Body of pancreas (tissue), 4 donors: ENCODE measurements at regions not wholly inside any gene's neighbourhood (a gene's known extent, or its start where the extent isn't known, plus 50 kb on each side); places are given as distances from the start of the nearest gene placed in this dataset.

Source experiments
- ATAC-seq: fragments of 150-250 bp; one replicate; pipeline ENCODE4 v1.9.1; 2016
- DNase-seq, 4 donors: peaks; one replicate each; pipeline ENCODE4 v3.0.0-alpha.2; 2019
- H3K27ac ChIP-seq, 4 donors: fragments of 200-600 bp; sonication (generic); 1 replicate in 3 of 4; 2 replicates in 1 of 4; pipeline versions ENCODE4 v1.5.1 to v1.6.1; 2016 to 2019; ENCODE audit warnings: mild to moderate bottlenecking in 1 of 4, mixed read lengths in 1 of 4, moderate library complexity in 1 of 4
- H3K27me3 ChIP-seq, 2 donors: fragments of 200-600 bp; sonication (generic); one replicate each; pipeline ENCODE4 v1.6.0; 2016; ENCODE audit warnings: mild to moderate bottlenecking in 1 of 2
- H3K36me3 ChIP-seq, 2 donors: fragments of 200-600 bp; sonication (generic); replicated peaks in 1 of 2; 2 replicates each; pipeline ENCODE4 v1.5.1; 2016; ENCODE audit warnings: low read depth in 2 of 2; ENCODE audit not compliant: insufficient read depth in 1 of 2
- H3K4me1 ChIP-seq: fragments of 200-600 bp; sonication (generic); one replicate; pipeline ENCODE4 v1.6.0; 2016
- H3K4me3 ChIP-seq, 2 donors: fragments of 200-600 bp; sonication (generic); 1 replicate in 1 of 2; 2 replicates in 1 of 2; pipeline ENCODE4 v1.5.1; 2016 to 2019
- H3K9me3 ChIP-seq, 3 donors: fragments of 200-600 bp; sonication (generic); 1 replicate in 2 of 3; 2 replicates in 1 of 3; pipeline ENCODE4 v1.5.1; 2016
- CTCF ChIP-seq, 7 experiments: fragments of 450-650 bp in 4 of 7; fragments of 200-600 bp in 3 of 7; sonication (generic) in 3 of 7; IDR thresholded peaks; one replicate each; pipeline ENCODE4 v1.5.1; 2016 to 2019; ENCODE audit warnings: antibody characterized with exemption in 7 of 7
- POLR2A ChIP-seq, 3 donors: fragments of 450-650 bp; IDR thresholded peaks; one replicate each; pipeline ENCODE4 v1.6.1; 2016; ENCODE audit warnings: antibody characterized with exemption in 3 of 3, mild to moderate bottlenecking in 2 of 3
- WGBS, 2 donors: methylation state at CpG; one replicate each; pipeline ENCODE4 v1.1.5; 2017; 5-methylcytosine and 5-hydroxymethylcytosine counted together
- intact Hi-C: fragments of 100-400 bp; cut with DNase I; formaldehyde crosslinking; loops from one replicate; pipeline ENCODE4 v1.15.1; 2023

- Histone ChIP-seq H3K4me3 (no peak overlapping the region), H3K9me3 (no peaks in the 10 kb centered on the region), H3K27me3 (no peaks in the 10 kb centered on the region), H3K4me1 (no peaks in the 10 kb centered on the region), H3K27ac (no peak overlapping the region), H3K36me3 (no peaks in the 10 kb centered on the region)
- no peak for ATAC-seq
- intact Hi-C loops = no loop called here
- WGBS, 2 donors = 81 to 84% methylated on average over 4 of the region's 4 CpGs
- no peak for DNase-seq
- TF ChIP-seq CTCF (IDR thresholded peaks at IDR 0.05) (no peak), POLR2A (IDR thresholded peaks at IDR 0.05) (no peak)
These were observed 308.5 kb upstream of the ROPN1 start for GRCh38 chr3:124300416-124300815.

GRCh38 chr3:124303305-124303910 lies 311.5 kb upstream of the ROPN1 start:
- WGBS, 2 donors = 92 to 95% methylated on average over 5 of the region's 5 CpGs
- H3K27ac ChIP-seq = no peak overlapping the region

GRCh38 chr3:124306665-124307064 lies 314.7 kb upstream of the ROPN1 start:
- ATAC-seq (no peak), DNase-seq (no peak)
- Histone ChIP-seq H3K27me3 (no peaks in the 10 kb centered on the region), H3K4me3 (no peak overlapping the region), H3K27ac (no peak overlapping the region), H3K36me3 (no peaks in the 10 kb centered on the region), H3K4me1 (no peaks in the 10 kb centered on the region), H3K9me3 (no peaks in the 10 kb centered on the region)
- intact Hi-C loops = no loop called here
- TF ChIP-seq CTCF (IDR thresholded peaks at IDR 0.05) = no peak
- no peak for TF ChIP-seq POLR2A (IDR thresholded peaks at IDR 0.05)

More at GRCh38 chr3:124303305-124303910, 311.5 kb upstream of the ROPN1 start:
- no peaks in the 10 kb centered on the region for H3K36me3 ChIP-seq
- no peak overlapping the region for H3K4me3 ChIP-seq
- H3K27me3 ChIP-seq = no peaks in the 10 kb centered on the region
- ATAC-seq (no peak), DNase-seq (no peak)
- H3K4me1 ChIP-seq = no peaks in the 10 kb centered on the region
- intact Hi-C loops = no loop called here
- H3K9me3 ChIP-seq = no peaks in the 10 kb centered on the region
- no peak for TF ChIP-seq POLR2A (IDR thresholded peaks at IDR 0.05)
- TF ChIP-seq CTCF (IDR thresholded peaks at IDR 0.05) = no peak

- no peaks in the 10 kb centered on the region for H3K36me3 ChIP-seq
- H3K4me1 ChIP-seq = no peaks in the 10 kb centered on the region
- H3K27me3 ChIP-seq = no peaks in the 10 kb centered on the region
- no peak overlapping the region for H3K4me3 ChIP-seq
- ATAC-seq = no peak
- no peak for DNase-seq
- H3K27ac ChIP-seq = no peak overlapping the region
- H3K9me3 ChIP-seq = no peaks in the 10 kb centered on the region
- intact Hi-C loops = no loop called here
- 95% methylated on average over 3 of the region's 3 CpGs for WGBS, 2 donors
- TF ChIP-seq CTCF (IDR thresholded peaks at IDR 0.05) (no peak), POLR2A (IDR thresholded peaks at IDR 0.05) (no peak)
These were observed 321.7 kb upstream of the ROPN1 start for GRCh38 chr3:124313621-124314020.
